SH-SY5Y (cell line): ENCODE measurements at regions not wholly inside any gene's neighbourhood (a gene's known extent, or its start where the extent isn't known, plus 50 kb on each side); places are given as distances from the start of the nearest gene placed in this dataset.

Experiments used
- GATA2 ChIP-seq: IDR thresholded peaks from 2 replicates; pipeline ENCODE4 v1.6.1; 2011; ENCODE audit warnings: mild to moderate bottlenecking, low read depth, low read length
- GATA3 ChIP-seq: IDR thresholded peaks from 2 replicates; pipeline ENCODE4 v1.6.1; 2011; ENCODE audit warnings: low read depth, mild to moderate bottlenecking, low read length, moderate library complexity

GRCh38 chr2:129376426-129377077 lies 602.9 kb upstream of the RAB6C start:
- TF ChIP-seq GATA3 (no peak), GATA2 (no peak)

GRCh38 chr2:129377078-129377469 lies 602.4 kb upstream of the RAB6C start:
- TF ChIP-seq GATA3: no peak
- no peak for TF ChIP-seq GATA2

GRCh38 chr2:129378186-129378585 lies 601.3 kb upstream of the RAB6C start:
- TF ChIP-seq GATA2 (no peak), GATA3 (no peak)

- TF ChIP-seq GATA2 (no peak), GATA3 (no peak)
These were observed 600.1 kb upstream of the RAB6C start for GRCh38 chr2:129379411-129379810.

- TF ChIP-seq GATA3 (no peak), GATA2 (no peak)
These were observed 597.7 kb upstream of the RAB6C start for GRCh38 chr2:129381789-129382188.

- no peak for TF ChIP-seq GATA3
- TF ChIP-seq GATA2: no peak
These were observed 590.6 kb upstream of the RAB6C start for GRCh38 chr2:129388870-129389269.

- no peak for TF ChIP-seq GATA3
- TF ChIP-seq GATA2: no peak
These were observed 585.6 kb upstream of the RAB6C start for GRCh38 chr2:129393816-129394215.

GRCh38 chr2:129396980-129397599 lies 582.4 kb upstream of the RAB6C start:
- no peak for TF ChIP-seq GATA3
- no peak for TF ChIP-seq GATA2

GRCh38 chr2:129400826-129401225 lies 578.6 kb upstream of the RAB6C start:
- peak; percentile 61 for TF ChIP-seq GATA2
- TF ChIP-seq GATA3: no peak

- TF ChIP-seq GATA2 (no peak), GATA3 (no peak)
These were observed 577.4 kb upstream of the RAB6C start for GRCh38 chr2:129402076-129402475.

GRCh38 chr2:129404000-129404685 lies 575.3 kb upstream of the RAB6C start:
- no peak for TF ChIP-seq GATA3
- TF ChIP-seq GATA2: no peak

GRCh38 chr2:129408570-129408969 lies 570.9 kb upstream of the RAB6C start:
- no peak for TF ChIP-seq GATA3
- TF ChIP-seq GATA2: no peak

GRCh38 chr2:129422028-129422427 lies 557.4 kb upstream of the RAB6C start:
- TF ChIP-seq GATA2: no peak
- TF ChIP-seq GATA3: no peak

- no peak for TF ChIP-seq GATA3
- no peak for TF ChIP-seq GATA2
These were observed 551.3 kb upstream of the RAB6C start for GRCh38 chr2:129428086-129428660.
